Muscle of leg (tissue), 3 donors: ENCODE measurements at regions not wholly inside any gene's neighbourhood (a gene's known extent, or its start where the extent isn't known, plus 50 kb on each side); places are given as distances from the start of the nearest gene placed in this dataset.
A peak's percentile ranks its signal among the peaks of the same experiment; 100 is the strongest.

Experiments used
- DNase-seq: peaks from one replicate; pipeline ENCODE4 v3.0.0; 2013
- H3K27ac ChIP-seq: one replicate; pipeline ENCODE4 v1.5.1; 2013; ENCODE audit warnings: mild to moderate bottlenecking, low read length, control low read depth
- H3K27me3 ChIP-seq: one replicate; pipeline ENCODE4 v1.6.1; 2013; ENCODE audit warnings: low read length; ENCODE audit not compliant: control insufficient read depth, insufficient read depth
- H3K36me3 ChIP-seq: one replicate; pipeline ENCODE4 v1.6.1; 2013; ENCODE audit warnings: low read length; ENCODE audit not compliant: control insufficient read depth, insufficient read depth
- H3K4me1 ChIP-seq: one replicate; pipeline ENCODE4 v1.6.1; 2013; ENCODE audit warnings: low read length; ENCODE audit not compliant: control insufficient read depth, insufficient read depth
- H3K4me3 ChIP-seq: one replicate; pipeline ENCODE4 v1.5.1; 2013; ENCODE audit warnings: low read length, control low read depth
- H3K9me3 ChIP-seq: replicated peaks from 2 replicates; pipeline ENCODE4 v1.6.1; 2013; ENCODE audit warnings: low read depth, low read length; ENCODE audit not compliant: control insufficient read depth
- WGBS: methylation state at CpG from one replicate; pipeline ENCODE4 v1.1.5; 2013; ENCODE audit warnings: missing lambda C conversion rate; ENCODE audit not compliant: insufficient coverage; 5-methylcytosine and 5-hydroxymethylcytosine counted together

- no peak overlapping the region for H3K27ac ChIP-seq
- 80% methylated on average over 1 of the region's 1 CpG for WGBS
- DNase-seq: no peak
- H3K36me3 ChIP-seq: no peaks in the 10 kb centered on the region
- no peaks in the 10 kb centered on the region for H3K4me1 ChIP-seq
- H3K9me3 ChIP-seq: no peaks in the 10 kb centered on the region
- no peak overlapping the region for H3K4me3 ChIP-seq
- no peaks in the 10 kb centered on the region for H3K27me3 ChIP-seq
These were observed 236.2 kb upstream of the KIRREL3 start for GRCh38 chr11:127236776-127237175.

- Histone ChIP-seq H3K4me3 (no peak overlapping the region), H3K4me1 (no peaks in the 10 kb centered on the region), H3K9me3 (no peaks in the 10 kb centered on the region), H3K27me3 (no peaks in the 10 kb centered on the region), H3K36me3 (no peaks in the 10 kb centered on the region), H3K27ac (no peak overlapping the region)
- no peak for DNase-seq
- WGBS: 60% methylated on average over 1 of the region's 3 CpGs
These were observed 233.4 kb upstream of the KIRREL3 start for GRCh38 chr11:127233998-127234397.

DNA sequence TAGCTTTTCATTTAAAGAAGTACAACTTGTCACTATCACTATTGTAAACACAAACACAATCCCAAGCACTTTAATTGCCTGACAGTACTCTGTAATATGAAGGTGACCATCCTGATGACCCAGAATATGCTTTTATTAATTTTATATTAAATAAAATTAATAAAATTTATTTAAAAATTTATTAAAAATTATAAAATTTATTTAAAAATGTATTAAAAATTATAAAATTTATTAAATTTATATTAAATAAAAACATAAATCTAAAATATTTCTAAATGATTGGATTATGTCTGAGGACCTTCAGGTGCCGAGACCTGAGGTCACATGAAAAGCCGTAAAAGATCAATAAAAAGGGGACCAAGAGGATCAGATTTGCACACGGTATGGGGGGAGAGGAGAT, 229.8 kb upstream of the KIRREL3 start:
- no peaks in the 10 kb centered on the region for H3K27me3 ChIP-seq
- no peaks in the 10 kb centered on the region for H3K9me3 ChIP-seq
- WGBS: 54% methylated on average over 2 of the region's 3 CpGs

GRCh38 chr11:127226949-127227348, 226.4 kb upstream of the KIRREL3 start:
- H3K27me3 ChIP-seq: no peaks in the 10 kb centered on the region
- WGBS: no CpG with 5 or more reads among the region's 2 CpGs

More for the DNA sequence above, 229.8 kb upstream of the KIRREL3 start:
- no peak overlapping the region for H3K4me3 ChIP-seq
- H3K36me3 ChIP-seq: no peaks in the 10 kb centered on the region
- no peak for DNase-seq
- no peak overlapping the region for H3K27ac ChIP-seq
- H3K4me1 ChIP-seq: no peaks in the 10 kb centered on the region

DNA sequence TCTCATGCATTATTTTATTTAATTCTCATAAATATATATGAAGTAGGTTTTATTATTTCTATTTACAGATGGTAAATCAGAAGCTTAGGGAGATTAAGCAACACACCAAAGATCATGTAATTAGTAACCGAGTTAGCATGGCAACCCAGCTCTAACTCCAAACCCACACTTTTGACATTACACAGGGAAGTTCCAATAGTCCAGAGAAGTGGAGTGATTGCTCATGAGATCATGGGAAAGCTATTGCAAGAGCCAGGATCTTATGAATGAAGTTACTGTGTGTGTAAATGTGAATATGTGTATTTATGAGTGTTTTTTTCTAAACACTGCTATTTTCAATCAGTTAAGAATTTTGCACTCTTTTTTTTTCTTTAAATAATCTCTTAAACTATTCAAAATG, 225.8 kb upstream of the KIRREL3 start:
- Histone ChIP-seq H3K36me3 (no peaks in the 10 kb centered on the region), H3K9me3 (no peaks in the 10 kb centered on the region), H3K4me1 (no peaks in the 10 kb centered on the region), H3K27me3 (no peaks in the 10 kb centered on the region), H3K27ac (no peak overlapping the region), H3K4me3 (no peak overlapping the region)
- WGBS: no CpG with 5 or more reads among the region's 1 CpG
- no peak for DNase-seq

More at GRCh38 chr11:127226949-127227348, 226.4 kb upstream of the KIRREL3 start:
- Histone ChIP-seq H3K4me1 (no peaks in the 10 kb centered on the region), H3K4me3 (no peak overlapping the region), H3K9me3 (no peaks in the 10 kb centered on the region), H3K27ac (no peak overlapping the region), H3K36me3 (no peaks in the 10 kb centered on the region)
- DNase-seq: no peak

DNA sequence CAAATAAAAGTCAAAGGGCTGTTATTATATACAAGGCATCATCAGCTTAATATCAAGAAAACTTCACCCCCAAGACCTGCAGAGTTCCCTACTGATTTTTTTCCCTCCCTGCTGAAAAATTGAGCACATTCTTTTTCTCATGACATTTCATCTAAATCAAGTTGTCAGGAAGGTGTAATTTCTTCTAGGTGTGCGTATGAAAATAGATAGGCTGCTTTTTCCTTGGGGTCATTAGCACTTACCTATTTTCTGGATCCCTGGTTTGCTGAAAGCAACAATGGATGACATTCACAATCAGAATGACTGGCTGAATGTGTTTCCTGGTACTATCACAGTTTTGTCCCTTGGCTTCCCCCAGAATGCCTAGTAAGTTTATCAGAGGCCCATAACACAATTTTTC, 225.0 kb upstream of the KIRREL3 start:
- H3K27ac ChIP-seq: no peak overlapping the region
- H3K27me3 ChIP-seq: no peaks in the 10 kb centered on the region
- no peak overlapping the region for H3K4me3 ChIP-seq
- H3K4me1 ChIP-seq: no peaks in the 10 kb centered on the region
- no peak for DNase-seq
- no peaks in the 10 kb centered on the region for H3K36me3 ChIP-seq
- no CpG with 5 or more reads among the region's 1 CpG for WGBS
- H3K9me3 ChIP-seq: no peaks in the 10 kb centered on the region

DNA sequence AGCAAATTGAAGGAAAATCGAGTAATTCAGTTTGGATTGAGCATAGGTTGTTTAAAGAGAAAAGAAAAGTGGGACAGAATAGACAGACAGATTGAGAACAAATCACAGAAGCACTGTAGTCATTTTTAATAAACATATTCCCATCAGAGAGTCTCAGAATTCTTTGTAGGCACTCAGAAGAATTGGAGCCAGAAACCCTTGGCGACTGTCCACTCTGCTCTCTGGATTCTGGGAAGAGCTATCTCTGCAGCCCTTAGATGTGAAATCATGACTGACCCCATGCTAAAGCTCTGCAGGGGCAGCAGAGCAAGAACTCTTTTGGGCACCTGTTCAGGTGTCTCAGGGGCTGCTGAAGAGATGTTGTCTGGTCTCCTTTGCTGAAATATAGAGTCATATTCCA, 223.7 kb upstream of the KIRREL3 start:
- H3K4me3 ChIP-seq: no peak overlapping the region
- DNase-seq: peak; percentile 23
- WGBS: 43% methylated on average over 1 of the region's 2 CpGs

DNA sequence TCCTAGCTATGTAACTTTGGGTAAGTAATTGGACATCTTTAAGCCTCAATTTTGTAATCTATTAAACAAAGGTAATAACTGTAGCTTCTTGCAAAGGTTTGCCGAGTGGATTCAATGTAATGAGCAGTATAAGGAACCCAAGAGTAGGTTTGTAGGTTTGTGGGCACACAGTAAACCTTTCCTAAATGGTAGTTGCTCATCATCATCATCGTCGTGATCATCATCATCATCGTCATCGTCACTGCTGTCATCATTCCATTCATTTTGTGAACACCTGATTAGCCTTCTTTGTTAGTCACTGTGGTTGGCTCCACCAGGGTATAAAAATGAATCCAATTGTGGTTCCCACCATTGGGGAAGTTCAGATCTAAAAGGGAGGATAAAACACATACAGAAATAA, 223.1 kb upstream of the KIRREL3 start:
- DNase-seq: no peak
- no peak overlapping the region for H3K27ac ChIP-seq
- no peaks in the 10 kb centered on the region for H3K36me3 ChIP-seq
- H3K4me3 ChIP-seq: no peak overlapping the region
- no peaks in the 10 kb centered on the region for H3K27me3 ChIP-seq
- no peaks in the 10 kb centered on the region for H3K9me3 ChIP-seq
- WGBS: no CpG with 5 or more reads among the region's 5 CpGs
- no peaks in the 10 kb centered on the region for H3K4me1 ChIP-seq

More for the DNA sequence above, 223.7 kb upstream of the KIRREL3 start:
- no peaks in the 10 kb centered on the region for H3K36me3 ChIP-seq
- H3K27ac ChIP-seq: no peak overlapping the region
- H3K4me1 ChIP-seq: no peaks in the 10 kb centered on the region
- H3K27me3 ChIP-seq: no peaks in the 10 kb centered on the region
- H3K9me3 ChIP-seq: no peaks in the 10 kb centered on the region

DNA sequence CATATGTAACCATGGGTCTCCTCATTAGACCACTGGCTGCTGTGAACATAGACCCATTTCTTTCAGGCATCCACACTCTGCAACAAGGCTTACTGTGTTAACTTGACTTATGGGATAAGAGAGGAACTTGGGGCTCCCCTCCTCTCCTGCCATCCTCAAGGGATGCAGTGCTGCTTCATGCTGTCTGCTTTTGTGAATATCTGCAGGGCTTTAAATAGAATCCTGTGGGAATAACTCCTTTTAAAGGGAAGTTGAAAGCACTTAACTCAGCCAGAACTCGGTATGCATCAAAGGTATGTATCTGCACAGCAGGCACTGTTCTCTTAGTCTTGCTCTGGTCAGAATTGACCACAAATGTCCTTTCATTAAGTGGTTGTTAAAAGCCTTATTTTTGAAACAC, 222.5 kb upstream of the KIRREL3 start:
- no peak for DNase-seq
- H3K27me3 ChIP-seq: no peaks in the 10 kb centered on the region
- no peaks in the 10 kb centered on the region for H3K4me1 ChIP-seq
- H3K4me3 ChIP-seq: no peak overlapping the region
- H3K27ac ChIP-seq: no peak overlapping the region
- H3K36me3 ChIP-seq: no peaks in the 10 kb centered on the region
- no CpG with 5 or more reads among the region's 1 CpG for WGBS
- no peaks in the 10 kb centered on the region for H3K9me3 ChIP-seq

DNA sequence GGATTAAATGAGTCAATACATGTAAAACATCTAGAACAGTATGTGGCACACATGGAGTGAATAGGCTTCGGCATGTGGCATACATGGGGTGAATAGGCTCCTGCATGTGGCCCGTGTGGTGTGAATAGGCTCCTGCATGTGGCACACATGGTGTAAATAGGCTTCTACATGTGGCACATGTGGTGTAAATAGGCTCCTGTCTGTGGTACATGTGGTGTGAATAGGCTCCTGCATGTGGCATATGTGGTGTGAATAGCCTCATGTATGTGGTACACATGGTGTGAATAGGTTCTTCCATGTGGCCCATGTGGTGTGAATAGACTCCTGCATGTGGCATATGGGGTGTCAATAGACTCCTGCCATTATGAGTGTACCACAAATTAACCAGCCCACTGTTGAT, 219.1 kb upstream of the KIRREL3 start:
- DNase-seq: no peak
- no peaks in the 10 kb centered on the region for H3K4me1 ChIP-seq
- H3K4me3 ChIP-seq: no peak overlapping the region
- 87% methylated on average over 2 of the region's 2 CpGs for WGBS
- H3K27ac ChIP-seq: no peak overlapping the region
- no peaks in the 10 kb centered on the region for H3K9me3 ChIP-seq
- H3K27me3 ChIP-seq: no peaks in the 10 kb centered on the region
- H3K36me3 ChIP-seq: no peaks in the 10 kb centered on the region

DNA sequence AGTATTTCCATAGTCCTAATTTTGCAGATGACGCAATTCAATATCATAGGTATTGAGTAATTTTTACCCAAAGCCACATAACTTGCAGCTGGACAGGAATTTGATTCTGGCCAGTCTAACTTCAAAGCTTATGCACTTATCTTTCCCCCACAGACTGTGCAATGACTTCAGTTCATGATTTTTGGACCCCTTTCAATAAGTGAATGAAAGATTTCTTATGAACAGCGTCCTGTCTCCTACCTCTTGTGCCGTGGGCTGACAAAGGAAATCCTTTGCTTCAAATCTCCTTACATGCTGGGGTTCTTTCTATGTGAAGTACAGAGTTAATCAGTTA, 217.7 kb upstream of the KIRREL3 start:
- Histone ChIP-seq H3K4me1 (no peaks in the 10 kb centered on the region), H3K36me3 (no peaks in the 10 kb centered on the region), H3K9me3 (no peaks in the 10 kb centered on the region), H3K27ac (no peak overlapping the region), H3K27me3 (no peaks in the 10 kb centered on the region), H3K4me3 (no peak overlapping the region)
- no peak for DNase-seq
- no CpG with 5 or more reads among the region's 3 CpGs for WGBS
